ENCODE measurements at regions not wholly inside any gene's neighbourhood (a gene's known extent, or its start where the extent isn't known, plus 50 kb on each side); places are given as distances from the start of the nearest gene placed in this dataset.

- Mint-ChIP-seq H3K36me3 (ENCODE audit: insufficient read depth in 1 of 3, low read depth in 3 of 3) (peaks cover 3 to 27% (median 8%) of the 10 kb centered on the region in 3 experiments; a peak in 6 of 7 replicates), H3K27me3 (ENCODE audit: low read depth) (peaks cover 9% of the 10 kb centered on the region; the same call in 1 of the 2 replicates), H3K27ac (no peak overlapping the region), H3K4me1 (peaks cover 34 to 35% of the 10 kb centered on the region in 2 experiments), H3K9me3 (peaks cover 21 to 24% of the 10 kb centered on the region in 2 experiments), H3K4me3 (no peak overlapping the region)
- H3K18ac ChIP-seq (ENCODE audit: insufficient read length, low read depth, low read length) = no peak overlapping the region
- no peak overlapping the region for H2BK5ac ChIP-seq (ENCODE audit: insufficient read length, low read length)
- WGBS (ENCODE audit: extremely low coverage, insufficient read length, low lambda C conversion rate) = no CpG with 5 or more reads among the region's 1 CpG
- H2BK15ac ChIP-seq (ENCODE audit: low read depth, low read length) = no peak overlapping the region
- no peak overlapping the region for H3K4me2 ChIP-seq (ENCODE audit: insufficient read depth, insufficient read length, low read length)
- no peak overlapping the region for H4K5ac ChIP-seq (ENCODE audit: insufficient read length, low read depth, low read length)
- no peak overlapping the region for H3K9ac ChIP-seq (ENCODE audit: extremely low read depth, insufficient read length, low read length)
- no peak overlapping the region for H2AK5ac ChIP-seq (ENCODE audit: insufficient read length, low read length)
- no peak overlapping the region for H3K27ac ChIP-seq (ENCODE audit: insufficient read length, low read depth, low read length)
- no peak overlapping the region for H3T11ph ChIP-seq (ENCODE audit: low read length)
- no peak overlapping the region for H2AFZ ChIP-seq (ENCODE audit: low read length)
- H3K27me3 ChIP-seq (ENCODE audit: insufficient read depth, low read length) = no peaks in the 10 kb centered on the region
- H3K23me2 ChIP-seq (ENCODE audit: insufficient read length, low read depth, low read length, poor library complexity, severe bottlenecking) = no peaks in the 10 kb centered on the region
- H2BK20ac ChIP-seq (ENCODE audit: low read depth, low read length, poor library complexity, severe bottlenecking) = no peak overlapping the region
- no peak overlapping the region for H4K91ac ChIP-seq (ENCODE audit: insufficient read length, low read depth, low read length)
- H3K9me3 ChIP-seq (ENCODE audit: control insufficient read depth, low read depth, low read length) = no peaks in the 10 kb centered on the region
- H3K79me2 ChIP-seq (ENCODE audit: insufficient read depth, low read length) = no peaks in the 10 kb centered on the region
- DNase-seq = no peak
- no peaks in the 10 kb centered on the region for H3K4me1 ChIP-seq (ENCODE audit: insufficient read depth, low read length)
- no peak for TF ChIP-seq CTCF (conservative IDR thresholded peaks at IDR 0.05)
- no peak overlapping the region for H3K23ac ChIP-seq (ENCODE audit: insufficient read length, low read depth, low read length)
- H3K14ac ChIP-seq (ENCODE audit: insufficient read depth, low read length) = no peak overlapping the region
- no peak overlapping the region for H4K8ac ChIP-seq (replicated peaks; ENCODE audit: insufficient read length, low read depth, low read length)
- H3K79me1 ChIP-seq (ENCODE audit: insufficient read depth, low read depth, low read length, poor library complexity, severe bottlenecking) = no peaks in the 10 kb centered on the region
- no peak overlapping the region for H2BK120ac ChIP-seq (ENCODE audit: low read depth, low read length, poor library complexity, severe bottlenecking)
- no peak overlapping the region for H2BK12ac ChIP-seq (ENCODE audit: insufficient read length, low read depth, low read length)
- no peaks in the 10 kb centered on the region for H4K20me1 ChIP-seq (ENCODE audit: control insufficient read depth, insufficient read depth, insufficient read length)
- H3K56ac ChIP-seq (ENCODE audit: insufficient read length, low read depth, low read length) = no peak overlapping the region
- no peak overlapping the region for H3K4ac ChIP-seq (ENCODE audit: low read depth, low read length)
Observed at GRCh38 chr11:97638641-97639224, 1248.9 kb downstream of the JRKL start.
